ENCODE measurements at regions not wholly inside any gene's neighbourhood (a gene's known extent, or its start where the extent isn't known, plus 50 kb on each side); places are given as distances from the start of the nearest gene placed in this dataset.

DNA sequence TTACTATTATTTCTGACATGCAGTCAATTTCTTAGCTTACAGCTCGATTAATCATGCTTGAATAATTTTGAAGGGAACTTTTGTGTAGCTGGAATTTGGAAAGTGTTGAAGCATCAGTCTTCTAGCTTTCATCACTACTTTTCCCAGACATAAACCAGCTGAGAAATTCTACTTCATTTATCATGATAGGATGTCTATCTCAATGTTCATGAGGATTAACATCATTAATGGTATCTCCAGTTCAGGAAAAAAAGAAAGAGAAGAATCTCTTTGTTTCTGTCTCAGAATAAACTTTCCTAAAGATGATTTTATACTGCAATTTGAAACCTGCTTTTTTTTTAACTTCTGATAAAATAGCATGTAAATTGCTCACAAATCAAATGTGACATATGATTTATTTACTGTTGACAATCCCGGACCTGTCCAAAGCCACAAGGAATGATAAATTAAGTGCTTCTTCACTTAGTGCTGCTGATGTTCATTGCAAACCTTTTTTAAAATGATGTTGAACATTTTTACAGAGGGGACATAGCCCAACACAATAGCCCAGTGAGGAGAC lies 412.1 kb upstream of the CLINT1 start:
- H3K27me3 Mint-ChIP-seq (ENCODE audit: low read depth): no peaks in the 10 kb centered on the region
- H3K9me3 Mint-ChIP-seq: peaks cover 7% of the 10 kb centered on the region
- ATAC-seq: no peak
- no peak for DNase-seq
- H3K36me3 Mint-ChIP-seq (ENCODE audit: insufficient read depth): no peaks in the 10 kb centered on the region
- H3K4me1 Mint-ChIP-seq (ENCODE audit: low read depth): no peaks in the 10 kb centered on the region
- H3K4me3 Mint-ChIP-seq: no peak overlapping the region

GRCh38 chr5:158268286-158268685 lies 409.3 kb upstream of the CLINT1 start:
- Mint-ChIP-seq H3K4me3 (no peak overlapping the region), H3K27me3 (ENCODE audit: low read depth) (peaks cover 5% of the 10 kb centered on the region), H3K36me3 (ENCODE audit: insufficient read depth) (no peaks in the 10 kb centered on the region), H3K4me1 (ENCODE audit: low read depth) (no peaks in the 10 kb centered on the region), H3K9me3 (peaks cover 7% of the 10 kb centered on the region)
- ATAC-seq (no peak), DNase-seq (no peak)

GRCh38 chr5:158267228-158267627 lies 408.3 kb upstream of the CLINT1 start:
- Mint-ChIP-seq H3K36me3 (ENCODE audit: insufficient read depth) (no peaks in the 10 kb centered on the region), H3K9me3 (peaks cover 7% of the 10 kb centered on the region), H3K4me1 (ENCODE audit: low read depth) (no peaks in the 10 kb centered on the region), H3K4me3 (no peak overlapping the region), H3K27me3 (ENCODE audit: low read depth) (peaks cover 5% of the 10 kb centered on the region)
- ATAC-seq (no peak), DNase-seq (no peak)

- Mint-ChIP-seq H3K27me3 (ENCODE audit: low read depth) (peaks cover 5% of the 10 kb centered on the region), H3K9me3 (peaks cover 7% of the 10 kb centered on the region), H3K36me3 (ENCODE audit: insufficient read depth) (no peaks in the 10 kb centered on the region), H3K4me1 (ENCODE audit: low read depth) (no peaks in the 10 kb centered on the region), H3K4me3 (no peak overlapping the region)
- ATAC-seq: no peak
- no peak for DNase-seq
These were observed 407.2 kb upstream of the CLINT1 start for GRCh38 chr5:158265931-158266700.

DNA sequence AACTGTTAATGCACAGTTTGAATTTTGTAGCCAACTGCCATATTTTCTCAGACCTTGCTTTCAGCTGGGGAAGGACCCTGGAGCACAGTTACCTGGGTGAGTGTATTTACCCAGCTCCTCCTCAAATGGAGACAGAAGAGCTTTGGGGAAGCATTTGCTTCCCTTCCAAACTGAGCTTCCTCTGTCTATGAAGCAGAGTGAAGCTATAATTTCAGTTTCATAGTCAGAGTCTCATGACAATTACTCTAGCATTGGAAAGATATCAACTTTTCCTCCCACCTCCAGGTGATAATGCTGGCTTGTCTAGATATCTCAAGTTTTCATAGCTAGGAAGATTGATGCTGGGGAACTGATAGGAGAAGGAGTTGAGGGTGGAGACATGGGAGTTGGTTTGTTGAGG lies 406.4 kb upstream of the CLINT1 start:
- DNase-seq (no peak), ATAC-seq (no peak)
- Mint-ChIP-seq H3K9me3 (peaks cover 7% of the 10 kb centered on the region), H3K36me3 (ENCODE audit: insufficient read depth) (no peaks in the 10 kb centered on the region), H3K4me3 (no peak overlapping the region), H3K27me3 (ENCODE audit: low read depth) (peaks cover 5% of the 10 kb centered on the region), H3K4me1 (ENCODE audit: low read depth) (no peaks in the 10 kb centered on the region)

DNA sequence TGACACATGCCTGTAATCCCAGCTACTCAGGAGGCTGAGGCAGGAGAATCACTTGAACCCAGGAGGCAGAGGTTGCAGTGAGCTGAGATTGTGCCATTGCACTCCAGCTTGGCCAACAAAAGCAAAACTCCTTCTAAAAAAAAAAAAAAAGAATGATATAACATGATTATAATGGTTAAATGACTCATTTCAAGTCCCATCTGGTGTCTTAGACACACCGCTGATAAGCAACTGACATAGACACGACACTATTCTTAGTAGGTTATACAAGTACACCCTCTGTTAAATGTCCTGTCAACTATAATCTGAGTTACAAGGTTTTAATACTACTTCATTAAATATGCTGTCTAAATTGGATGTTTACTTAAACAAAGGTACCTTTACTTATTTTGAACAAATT lies 405.3 kb upstream of the CLINT1 start:
- Mint-ChIP-seq H3K36me3 (ENCODE audit: insufficient read depth) (no peaks in the 10 kb centered on the region), H3K4me3 (no peak overlapping the region), H3K9me3 (peaks cover 7% of the 10 kb centered on the region), H3K27me3 (ENCODE audit: low read depth) (peaks cover 5% of the 10 kb centered on the region), H3K4me1 (ENCODE audit: low read depth) (no peaks in the 10 kb centered on the region)
- no peak for ATAC-seq
- no peak for DNase-seq

- no peak for DNase-seq
- Mint-ChIP-seq H3K4me3 (no peak overlapping the region), H3K27me3 (ENCODE audit: low read depth) (peaks cover 5% of the 10 kb centered on the region), H3K9me3 (no peaks in the 10 kb centered on the region), H3K4me1 (ENCODE audit: low read depth) (no peaks in the 10 kb centered on the region), H3K36me3 (ENCODE audit: insufficient read depth) (no peaks in the 10 kb centered on the region)
- no peak for ATAC-seq
These were observed 402.9 kb upstream of the CLINT1 start for GRCh38 chr5:158261674-158262367.

GRCh38 chr5:158256096-158256495 lies 397.2 kb upstream of the CLINT1 start:
- DNase-seq (no peak), ATAC-seq (no peak)
- no peaks in the 10 kb centered on the region for H3K4me1 Mint-ChIP-seq (ENCODE audit: low read depth)
- no peaks in the 10 kb centered on the region for H3K9me3 Mint-ChIP-seq
- H3K27me3 Mint-ChIP-seq (ENCODE audit: low read depth): peaks cover 2% of the 10 kb centered on the region
- H3K36me3 Mint-ChIP-seq (ENCODE audit: insufficient read depth): no peaks in the 10 kb centered on the region
- H3K4me3 Mint-ChIP-seq: no peak overlapping the region

DNA sequence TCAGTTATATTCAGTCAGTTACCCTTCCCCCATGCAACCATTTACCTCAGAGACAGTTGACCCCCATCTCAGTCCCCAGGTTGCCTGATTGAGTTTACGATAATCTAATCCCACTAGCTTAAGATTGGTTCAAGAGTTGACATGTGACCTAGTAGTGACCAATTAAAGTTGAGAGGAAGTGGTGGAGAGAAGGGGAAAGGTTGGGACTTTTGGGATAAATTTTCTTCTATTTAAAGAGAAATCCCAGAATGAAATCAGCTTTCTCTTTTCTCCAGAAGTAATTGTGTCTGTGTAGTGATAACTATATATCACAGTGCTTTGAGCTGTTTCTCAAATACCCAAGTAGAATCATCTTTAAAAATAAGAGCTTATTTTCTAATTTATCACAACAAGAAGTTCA lies 396.7 kb upstream of the CLINT1 start:
- Mint-ChIP-seq H3K27me3 (ENCODE audit: low read depth) (peaks cover 5% of the 10 kb centered on the region), H3K9me3 (no peaks in the 10 kb centered on the region), H3K4me1 (ENCODE audit: low read depth) (no peaks in the 10 kb centered on the region), H3K36me3 (ENCODE audit: insufficient read depth) (no peaks in the 10 kb centered on the region), H3K4me3 (no peak overlapping the region)
- ATAC-seq: no peak
- no peak for DNase-seq

DNA sequence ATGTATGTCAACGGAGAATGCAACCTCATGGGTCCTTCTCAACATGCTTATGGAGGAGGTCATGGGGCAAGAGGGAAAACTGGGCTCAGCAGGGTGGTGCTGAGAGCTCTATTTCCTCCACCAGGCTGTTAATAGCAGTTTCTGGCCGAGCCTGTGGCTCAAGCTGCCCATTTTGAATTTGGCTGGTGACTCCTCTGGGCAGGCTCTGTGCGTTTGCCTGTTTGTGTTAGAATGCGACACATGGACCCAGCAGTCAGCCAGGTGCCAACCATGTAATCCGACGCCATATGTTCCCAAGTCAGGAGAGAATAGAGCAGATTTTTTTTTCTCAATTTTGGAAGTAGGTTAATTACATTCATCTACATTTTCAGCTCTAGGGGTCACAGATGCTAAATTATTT lies 387.7 kb upstream of the CLINT1 start:
- Mint-ChIP-seq H3K4me1 (ENCODE audit: low read depth) (no peaks in the 10 kb centered on the region), H3K27me3 (ENCODE audit: low read depth) (peaks cover 10% of the 10 kb centered on the region), H3K36me3 (ENCODE audit: insufficient read depth) (no peaks in the 10 kb centered on the region), H3K4me3 (no peak overlapping the region), H3K9me3 (no peaks in the 10 kb centered on the region)
- DNase-seq (no peak), ATAC-seq (no peak)

DNA sequence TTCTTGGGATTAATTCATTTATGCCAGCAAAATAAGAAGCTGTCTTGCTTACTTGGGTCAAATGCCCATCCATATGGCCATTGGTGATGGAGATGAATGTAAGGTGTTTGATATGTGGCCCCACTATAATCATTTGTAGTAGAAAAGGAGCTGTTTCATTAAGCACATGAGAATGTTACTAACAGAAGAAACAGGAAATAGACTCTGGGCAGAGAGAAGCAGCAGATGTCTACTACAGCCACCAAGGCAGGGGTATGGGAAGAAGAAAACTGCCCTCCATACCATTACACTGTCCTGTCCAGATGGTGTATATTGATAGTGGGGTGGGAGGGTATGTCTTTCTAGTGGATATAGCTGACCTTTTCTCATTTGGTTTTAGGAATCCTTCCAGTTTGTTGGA lies 386.6 kb upstream of the CLINT1 start:
- Mint-ChIP-seq H3K36me3 (ENCODE audit: insufficient read depth) (no peaks in the 10 kb centered on the region), H3K4me3 (no peak overlapping the region), H3K27me3 (ENCODE audit: low read depth) (peaks cover 5% of the 10 kb centered on the region), H3K4me1 (ENCODE audit: low read depth) (no peaks in the 10 kb centered on the region), H3K9me3 (no peaks in the 10 kb centered on the region)
- DNase-seq: no peak
- no peak for ATAC-seq

DNA sequence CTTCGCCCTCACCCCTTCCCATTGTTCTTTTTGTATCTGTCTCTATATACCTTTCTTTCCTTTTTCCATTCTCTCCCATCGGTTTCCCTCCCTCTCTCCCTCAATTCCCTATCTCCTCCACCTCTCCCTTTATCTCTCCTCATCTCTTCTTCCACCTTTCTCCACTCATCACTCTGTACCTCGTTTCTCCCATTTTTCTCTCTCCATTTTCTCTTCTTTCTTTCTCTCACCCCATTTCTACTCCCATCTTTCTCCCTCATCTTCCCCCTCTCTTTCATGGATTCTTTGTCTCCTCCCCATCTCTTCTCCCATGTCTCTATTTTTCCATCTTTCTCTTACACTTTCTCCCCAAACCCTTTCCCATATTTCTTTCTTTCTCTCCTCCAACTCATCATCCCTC lies 385.9 kb upstream of the CLINT1 start:
- DNase-seq (no peak), ATAC-seq (no peak)
- Mint-ChIP-seq H3K4me1 (ENCODE audit: low read depth) (no peaks in the 10 kb centered on the region), H3K9me3 (no peaks in the 10 kb centered on the region), H3K4me3 (no peak overlapping the region), H3K36me3 (ENCODE audit: insufficient read depth) (no peaks in the 10 kb centered on the region), H3K27me3 (ENCODE audit: low read depth) (peaks cover 5% of the 10 kb centered on the region)

GRCh38 chr5:158236511-158237335 lies 377.8 kb upstream of the CLINT1 start:
- peaks cover 4% of the 10 kb centered on the region for H3K4me1 Mint-ChIP-seq (ENCODE audit: low read depth)
- H3K36me3 Mint-ChIP-seq (ENCODE audit: insufficient read depth): no peaks in the 10 kb centered on the region
- no peaks in the 10 kb centered on the region for H3K9me3 Mint-ChIP-seq
- H3K4me3 Mint-ChIP-seq: no peak overlapping the region
- no peaks in the 10 kb centered on the region for H3K27me3 Mint-ChIP-seq (ENCODE audit: low read depth)
- no peak for DNase-seq
- ATAC-seq: no peak

DNA sequence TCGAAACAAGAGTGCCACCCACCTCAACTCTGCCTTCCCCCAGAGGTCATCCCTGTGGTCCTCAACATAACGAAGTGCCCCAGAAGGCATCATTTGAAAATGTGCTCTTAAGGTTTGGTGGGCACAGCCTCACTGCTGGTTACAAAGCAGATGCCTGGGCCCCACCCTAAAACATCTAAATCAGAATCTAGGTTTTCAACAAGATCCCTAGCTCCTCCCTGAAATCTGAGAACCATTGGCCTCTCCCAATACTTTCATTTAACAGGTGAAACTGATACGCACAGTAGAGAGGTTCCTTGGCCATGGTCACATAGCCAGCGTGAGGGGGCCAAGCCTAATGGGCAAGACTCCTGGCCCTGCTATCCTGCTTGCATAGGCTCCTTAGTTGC lies 376.2 kb upstream of the CLINT1 start:
- H3K4me1 Mint-ChIP-seq (ENCODE audit: low read depth): peaks cover 4% of the 10 kb centered on the region
- H3K9me3 Mint-ChIP-seq: no peaks in the 10 kb centered on the region
- ATAC-seq (no peak), DNase-seq (no peak)
- no peaks in the 10 kb centered on the region for H3K27me3 Mint-ChIP-seq (ENCODE audit: low read depth)
- H3K4me3 Mint-ChIP-seq: no peak overlapping the region
- H3K36me3 Mint-ChIP-seq (ENCODE audit: insufficient read depth): no peaks in the 10 kb centered on the region
